ENCODE measurements at regions not wholly inside any gene's neighbourhood (a gene's known extent, or its start where the extent isn't known, plus 50 kb on each side); places are given as distances from the start of the nearest gene placed in this dataset.
"Not testable (repeated sequence)": the region's sequence is repeated elsewhere in the genome, so short reads cannot be mapped to it uniquely, and the experiment has no call there.

DNA sequence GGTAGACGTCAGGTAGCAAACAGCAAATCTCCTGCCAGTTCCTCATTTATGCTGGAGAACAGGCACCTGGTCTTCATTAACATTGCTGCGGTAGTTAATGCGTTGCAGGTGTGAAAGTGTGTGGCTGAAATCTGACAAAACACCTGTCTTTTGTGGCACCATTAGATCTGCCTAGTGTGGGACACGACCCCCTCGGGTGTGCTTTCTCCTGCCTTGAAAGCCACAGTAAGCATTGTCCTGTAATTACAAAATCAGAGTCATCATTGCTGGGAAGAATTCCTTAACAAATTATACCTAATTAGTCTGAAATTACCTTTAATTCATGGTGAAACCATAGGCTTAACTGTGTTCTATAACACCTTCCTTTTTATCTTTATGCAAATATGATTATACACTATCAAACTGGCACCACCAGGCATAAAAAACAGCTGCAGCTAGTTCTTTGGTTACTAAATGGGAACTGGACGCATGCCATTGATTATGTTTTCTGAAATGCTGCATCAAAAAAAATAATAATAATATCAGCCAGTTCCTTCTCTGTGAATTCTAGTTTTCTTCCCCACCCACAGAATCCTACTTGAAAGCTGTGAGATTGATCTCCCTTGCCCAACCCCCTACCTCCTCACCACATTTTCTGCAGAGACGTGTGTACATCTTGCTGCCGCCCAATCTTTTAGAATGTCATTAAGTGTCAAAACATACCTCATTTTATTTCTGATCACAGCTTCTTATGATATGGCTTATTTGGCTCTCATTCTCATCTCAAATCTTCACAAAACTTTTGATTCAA lies 374.0 kb downstream of the NFIB start:
- no peak for DNase-seq

DNA sequence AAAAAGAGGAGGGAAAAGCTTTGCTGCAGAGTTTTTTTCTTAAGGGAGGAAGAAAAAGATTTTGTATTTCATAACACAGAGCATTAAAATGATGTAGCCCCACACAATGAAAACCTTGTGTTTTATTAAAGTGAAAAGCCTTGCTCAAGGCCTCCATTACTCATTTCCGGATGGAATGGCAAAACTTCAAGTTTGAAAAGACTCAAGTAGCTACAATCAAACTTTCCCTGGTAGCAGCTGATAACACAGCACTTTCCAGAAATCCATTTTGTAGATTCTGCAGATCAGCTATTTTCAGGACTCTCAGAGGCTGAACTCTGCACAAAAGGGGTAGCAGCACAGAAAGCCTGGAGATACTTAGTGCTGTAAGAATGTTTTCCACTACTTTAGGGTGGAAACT lies 374.8 kb downstream of the NFIB start:
- no peak for DNase-seq

DNA sequence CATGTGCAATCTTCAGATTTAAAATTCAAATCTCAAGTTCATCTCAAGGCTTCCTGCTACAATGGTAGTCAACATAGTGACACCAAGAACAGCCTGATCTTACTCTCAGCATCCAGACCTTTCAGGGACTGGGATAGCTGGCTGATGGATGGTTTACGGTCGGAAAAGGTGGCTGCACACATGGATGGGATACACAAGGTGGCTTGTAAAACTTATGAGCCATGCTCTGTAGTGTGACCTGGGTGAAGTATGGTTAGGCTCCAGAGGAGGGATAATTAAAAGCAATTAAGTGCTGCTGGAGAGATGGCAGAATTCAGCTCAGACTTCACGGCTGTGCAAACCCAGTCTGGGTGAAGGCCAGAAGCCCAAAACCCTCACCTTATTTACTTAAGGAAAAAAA lies 379.5 kb downstream of the NFIB start:
- no peak for DNase-seq

DNA sequence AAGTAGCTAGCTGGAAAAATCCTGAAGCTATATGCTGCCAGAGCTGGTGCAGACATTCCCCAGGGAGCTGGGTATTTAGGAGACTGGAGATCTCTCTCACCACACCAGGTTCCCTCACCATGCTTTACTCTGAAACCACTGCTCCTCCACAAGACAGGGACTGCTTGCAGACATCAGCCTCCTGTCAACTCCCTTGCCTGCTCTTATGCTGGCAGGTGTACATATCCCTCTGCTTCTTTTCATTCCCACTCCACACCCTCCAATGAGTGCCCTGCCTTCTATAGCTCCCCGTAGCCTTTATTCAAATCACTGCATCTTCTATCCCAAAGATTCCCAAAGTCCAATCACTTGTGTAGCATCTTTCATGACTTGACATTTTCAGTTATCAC lies 380.7 kb downstream of the NFIB start:
- no peak for DNase-seq

DNA sequence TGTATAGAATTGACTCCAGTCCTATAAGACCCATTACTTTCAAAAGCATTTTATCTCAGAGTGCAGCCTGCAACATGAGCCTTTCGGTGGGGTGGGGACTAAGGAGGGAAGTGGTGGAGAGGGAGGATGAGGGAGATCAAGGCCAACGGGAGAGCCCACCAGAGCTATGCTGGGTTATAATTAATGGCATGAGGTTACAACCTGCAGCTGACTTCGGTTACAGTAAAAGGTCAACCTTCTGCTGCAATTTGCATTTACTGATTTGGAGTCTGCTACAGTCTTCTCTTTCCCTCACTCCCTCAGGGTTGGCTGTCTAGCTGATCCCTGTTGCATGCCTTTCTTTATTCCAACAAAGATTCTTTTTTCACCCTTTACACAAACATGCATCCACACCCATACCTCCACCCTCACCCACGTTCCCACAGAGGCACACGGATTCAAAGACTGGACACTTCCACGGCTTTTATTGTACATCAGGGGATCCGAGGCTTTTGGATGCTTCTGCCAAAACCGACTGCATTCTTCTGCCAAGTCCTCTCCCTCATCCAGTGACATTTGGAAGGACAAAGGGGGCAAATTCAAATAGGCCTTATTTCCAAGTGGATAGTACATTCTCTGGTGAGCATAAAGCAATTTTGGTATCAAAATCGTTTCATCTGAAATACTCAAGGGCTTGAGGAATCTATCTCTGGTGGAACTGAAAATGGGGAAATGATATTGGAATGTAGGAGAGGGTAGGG lies 381.2 kb downstream of the NFIB start:
- no peak for DNase-seq

DNA sequence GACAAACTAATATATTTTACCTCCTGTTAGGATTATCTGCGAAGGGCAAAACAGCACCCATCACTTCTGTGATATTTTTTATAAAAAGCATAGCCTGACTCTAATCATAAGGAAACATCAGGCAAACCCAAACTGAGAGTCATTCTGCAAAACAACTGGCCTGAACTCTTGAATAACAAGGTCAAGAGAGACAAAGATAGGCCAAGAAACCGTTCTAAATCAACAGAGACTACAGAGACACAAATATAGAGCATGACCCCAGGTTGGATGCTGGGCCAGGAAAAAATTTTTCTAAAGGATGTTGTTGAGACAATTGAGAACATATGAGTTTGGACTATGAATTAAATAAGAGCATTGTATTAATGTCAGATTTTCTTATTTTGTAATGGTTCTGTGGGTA lies 384.9 kb downstream of the NFIB start:
- DNase-seq, result no peak

DNA sequence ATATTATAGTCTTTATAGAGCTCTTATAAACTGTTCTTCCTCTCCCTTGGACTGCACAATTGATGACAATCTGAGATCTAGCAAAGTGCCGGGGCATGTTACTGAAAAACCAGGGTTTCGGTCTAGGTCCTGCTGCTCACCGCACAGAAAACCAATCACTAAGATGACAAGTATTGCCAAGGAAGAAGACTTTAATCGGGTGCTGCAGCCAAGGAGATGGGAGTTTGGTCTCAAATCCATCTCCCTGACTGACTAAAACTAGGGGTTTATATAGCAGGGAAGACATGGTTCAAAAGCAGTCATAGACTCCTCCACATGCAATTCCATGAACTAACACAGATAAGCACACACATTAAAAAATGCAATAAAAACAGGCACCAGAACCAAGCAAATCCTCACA lies 390.6 kb downstream of the NFIB start:
- no peak for DNase-seq

DNA sequence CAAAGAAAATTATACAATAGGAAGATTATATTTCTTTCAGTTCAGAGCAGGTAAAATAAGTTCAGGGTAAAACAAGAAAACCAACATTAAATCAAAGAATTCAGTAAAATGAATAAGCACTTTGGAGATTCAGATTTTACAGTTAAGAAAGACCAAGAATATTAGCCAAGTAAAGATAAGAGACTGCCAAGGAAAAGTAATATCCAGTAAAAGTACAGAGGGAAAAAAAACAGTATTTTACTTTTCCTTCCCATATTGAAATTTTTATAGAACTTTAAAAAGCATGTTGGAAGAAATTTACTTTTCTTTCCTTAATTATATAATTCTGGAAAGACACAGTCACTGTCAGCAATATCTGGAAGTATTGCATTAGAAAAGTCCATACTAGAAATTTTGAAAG lies 393.4 kb downstream of the NFIB start:
- no peak for DNase-seq

DNA sequence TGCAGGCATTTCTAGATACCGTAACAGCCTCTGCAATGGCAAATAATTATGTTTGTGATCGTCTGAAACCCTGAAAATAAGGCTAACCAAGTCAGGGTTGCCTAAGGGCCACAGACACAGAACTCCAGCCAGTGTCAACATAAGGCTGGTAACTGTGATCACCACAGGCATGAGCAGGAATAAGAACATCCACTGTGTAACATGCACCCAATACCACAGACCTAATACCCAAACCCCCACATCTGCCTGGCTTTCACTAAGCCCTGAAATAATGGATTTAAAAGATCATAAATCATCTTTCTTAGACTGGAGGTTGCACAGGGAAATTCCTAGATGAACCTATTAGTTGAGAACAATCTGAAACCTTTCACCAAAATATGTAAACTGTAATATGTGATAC lies 394.5 kb downstream of the NFIB start:
- no peak for DNase-seq

DNA sequence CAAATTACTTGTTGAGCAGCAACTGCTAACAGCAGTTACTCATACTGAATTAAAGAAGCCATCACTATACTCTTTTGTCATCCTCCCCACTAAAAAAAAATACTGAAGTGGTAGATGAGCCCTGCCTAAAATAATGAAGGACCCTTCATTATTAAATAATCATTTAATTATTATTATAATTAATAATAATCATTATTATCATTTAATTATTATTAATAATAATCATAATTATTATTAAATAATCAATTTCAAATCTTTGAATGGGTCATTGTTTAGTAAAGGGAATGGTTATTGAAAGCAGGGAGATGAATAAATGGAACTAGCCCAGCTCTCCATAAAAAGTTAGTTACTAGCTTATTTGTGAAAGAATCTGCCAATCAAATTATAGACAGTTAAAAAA lies 396.4 kb downstream of the NFIB start:
- no peak for DNase-seq

DNA sequence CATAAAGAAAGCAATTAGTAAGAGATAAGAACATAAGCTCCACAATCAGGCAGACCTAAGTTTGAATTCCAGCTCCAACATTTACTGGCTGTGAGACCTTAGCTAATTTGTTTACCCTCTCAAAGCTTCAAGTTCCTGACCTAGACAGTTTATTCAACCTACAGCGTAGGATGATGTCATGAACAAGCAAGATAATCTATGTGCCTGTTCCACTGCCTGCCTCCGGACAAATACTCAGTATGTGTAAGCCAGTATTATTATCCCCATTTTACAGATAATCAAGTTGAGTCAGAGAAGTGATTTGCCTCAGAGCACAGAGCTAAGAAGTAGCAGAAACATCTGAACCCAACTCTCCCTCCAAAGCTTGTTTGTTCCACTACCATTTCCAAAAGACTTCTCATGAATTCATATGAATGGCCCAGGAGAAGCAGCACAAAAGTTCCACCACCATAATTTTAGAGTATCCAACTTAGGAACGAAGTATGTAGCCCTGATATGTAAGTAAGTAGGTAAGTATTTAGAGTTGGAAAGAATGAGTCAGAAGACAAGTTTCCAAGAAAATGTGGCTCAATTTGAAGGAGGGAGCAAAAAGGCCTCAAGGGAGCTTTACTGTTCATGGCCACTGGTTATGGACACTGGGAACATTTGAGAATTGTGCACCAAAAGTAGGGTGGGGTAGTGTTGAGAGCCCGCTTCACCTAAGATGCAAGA lies 398.2 kb downstream of the NFIB start:
- no peak for DNase-seq

DNA sequence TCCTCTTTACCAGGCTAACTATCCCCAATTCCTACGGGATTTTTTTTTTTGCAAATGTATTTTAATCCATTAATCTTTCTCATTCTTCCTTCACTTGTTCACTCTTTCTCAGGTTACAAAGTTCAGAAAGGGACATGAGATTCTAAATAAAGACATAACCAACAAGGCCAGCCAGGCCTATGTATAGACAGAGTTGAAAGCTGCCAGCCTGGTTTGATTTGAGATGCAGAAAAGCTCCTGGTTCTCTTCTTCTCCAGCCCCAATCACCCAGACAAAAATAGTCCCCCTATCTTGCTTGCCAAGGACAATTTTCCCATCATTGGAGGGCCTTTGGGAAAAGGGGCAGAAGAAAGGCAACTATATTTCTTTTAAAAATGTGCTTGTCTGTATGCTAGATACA lies 398.8 kb downstream of the NFIB start:
- DNase-seq, result no peak

DNA sequence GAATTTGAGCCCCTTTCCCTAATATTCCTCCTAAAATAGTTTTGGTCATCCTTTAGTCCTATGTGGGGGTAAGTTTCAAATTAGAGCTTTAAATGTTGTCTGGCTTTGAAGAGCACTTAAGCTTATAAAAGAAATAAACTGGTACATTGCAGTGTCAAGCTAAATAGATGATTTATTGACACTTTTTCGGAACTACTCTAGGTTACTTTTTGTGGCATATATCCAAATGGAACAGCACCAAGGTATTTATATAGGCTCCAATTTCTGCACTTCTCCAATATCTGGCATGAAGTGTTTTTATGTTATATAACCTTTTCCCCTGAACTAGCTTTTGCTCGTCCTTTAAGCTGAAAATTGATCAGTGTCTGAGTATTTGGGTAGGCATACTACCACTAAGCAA lies 402.5 kb downstream of the NFIB start:
- no peak for DNase-seq

DNA sequence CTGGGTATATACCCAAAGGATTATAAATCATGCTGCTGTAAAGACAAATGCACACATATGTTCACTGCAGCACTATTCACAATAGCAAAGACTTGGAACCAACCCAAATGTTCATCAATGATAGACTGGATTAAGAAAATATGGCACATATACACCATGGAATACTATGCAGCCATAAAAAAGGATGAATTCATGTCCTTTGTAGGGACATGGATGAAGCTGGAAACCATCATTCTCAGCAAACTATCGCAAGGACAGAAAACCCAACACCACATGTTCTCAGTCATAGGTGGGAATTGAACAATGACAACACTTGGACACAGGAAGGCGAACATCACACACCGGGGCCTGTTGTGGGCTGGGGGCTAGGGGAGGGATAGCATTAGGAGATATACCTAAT lies 406.1 kb downstream of the NFIB start:
- DNase-seq, result not testable (repeated sequence)

DNA sequence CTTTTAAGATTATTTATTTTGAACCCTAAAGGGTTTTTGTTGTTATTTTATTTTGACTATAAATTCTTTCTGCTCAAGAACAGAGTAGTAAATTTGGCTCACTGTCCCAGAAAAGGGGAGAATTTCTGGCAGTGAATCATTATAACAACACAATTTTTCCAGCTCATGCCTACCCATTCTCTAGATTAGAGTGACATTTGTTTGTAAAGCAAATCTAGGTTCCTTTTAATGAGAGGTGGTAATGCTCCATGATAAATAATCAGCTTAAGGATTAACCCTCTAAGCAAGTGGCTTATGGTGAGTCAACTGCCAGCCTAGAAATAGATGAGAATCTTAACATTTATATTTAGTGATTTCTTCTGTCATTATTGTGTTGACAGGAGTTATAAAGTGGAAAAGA lies 409.2 kb downstream of the NFIB start:
- no peak for DNase-seq

DNA sequence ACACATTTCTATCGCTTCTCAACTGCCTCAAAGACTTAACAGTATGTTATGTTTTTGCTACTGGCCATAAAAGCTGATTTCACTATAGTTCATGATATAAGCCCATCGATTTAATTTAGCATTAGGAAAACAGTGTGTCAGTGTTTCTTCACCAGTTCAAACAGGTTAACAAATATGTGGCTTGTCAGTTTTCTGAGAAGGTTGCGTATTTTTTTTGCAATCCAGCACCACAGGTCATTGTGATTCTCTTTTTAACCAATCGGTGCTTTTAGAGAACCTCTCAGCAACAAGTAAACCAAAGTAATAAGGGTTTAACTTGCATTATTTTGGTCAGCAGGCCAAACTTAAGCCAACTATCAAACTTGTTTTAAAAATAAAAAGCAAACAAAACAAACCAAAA lies 409.6 kb downstream of the NFIB start:
- DNase-seq, result no peak

DNA sequence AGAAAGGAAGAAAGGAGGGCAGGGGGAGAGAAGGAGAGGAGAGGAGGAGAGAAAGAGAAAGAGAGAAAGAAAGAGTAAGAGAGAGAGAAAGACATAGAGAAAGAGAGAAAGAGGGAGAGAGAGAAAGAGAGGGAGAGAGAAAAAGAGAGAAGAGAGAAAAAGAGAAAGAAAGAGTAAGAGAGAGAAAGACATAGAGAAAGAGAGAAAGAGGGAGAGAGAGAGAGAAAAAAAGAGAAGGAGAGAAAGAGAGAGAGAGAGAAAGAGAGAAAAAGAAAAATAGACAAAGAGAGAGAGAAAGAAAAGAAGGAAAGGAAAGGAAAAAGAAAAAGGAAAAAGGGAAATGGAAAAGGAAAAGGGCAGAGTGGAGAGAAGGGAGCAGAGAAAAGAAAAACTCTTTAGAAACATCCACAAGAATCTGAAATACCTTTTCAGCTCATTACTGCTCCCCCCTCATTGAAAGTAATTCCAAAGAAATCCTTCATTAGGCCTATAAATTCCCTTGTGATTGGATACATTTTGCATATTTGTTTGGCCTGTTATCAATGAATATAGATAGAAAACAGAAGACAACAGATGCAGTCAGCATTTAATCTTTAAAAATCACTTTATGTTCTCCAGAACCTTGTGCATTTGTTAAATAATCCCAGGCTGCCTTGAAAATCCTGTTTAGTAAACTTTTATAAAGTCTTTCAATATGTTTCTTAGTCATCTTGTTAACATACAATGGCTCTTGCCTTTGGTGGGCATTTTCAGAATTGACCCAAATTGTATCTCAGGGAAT lies 411.5 kb downstream of the NFIB start:
- no peak for DNase-seq

DNA sequence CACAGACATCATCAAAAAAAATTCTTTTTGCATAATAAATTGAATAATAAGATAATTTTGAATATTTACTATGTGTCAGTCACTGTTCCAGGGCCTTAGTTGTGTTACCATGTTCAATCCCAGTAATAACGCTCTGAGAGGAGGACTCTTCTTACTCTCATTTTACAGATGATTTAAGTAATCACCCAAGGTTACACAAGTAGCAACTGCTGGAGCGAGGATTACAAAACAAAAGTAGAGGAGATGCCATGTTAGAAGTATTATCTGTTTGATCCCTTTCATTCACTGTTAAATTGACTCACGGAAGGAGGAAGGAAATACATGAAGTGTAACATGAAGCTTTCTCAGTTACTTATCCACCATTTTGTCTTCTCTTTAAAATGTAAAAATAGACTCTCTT lies 412.8 kb downstream of the NFIB start:
- DNase-seq, result no peak

DNA sequence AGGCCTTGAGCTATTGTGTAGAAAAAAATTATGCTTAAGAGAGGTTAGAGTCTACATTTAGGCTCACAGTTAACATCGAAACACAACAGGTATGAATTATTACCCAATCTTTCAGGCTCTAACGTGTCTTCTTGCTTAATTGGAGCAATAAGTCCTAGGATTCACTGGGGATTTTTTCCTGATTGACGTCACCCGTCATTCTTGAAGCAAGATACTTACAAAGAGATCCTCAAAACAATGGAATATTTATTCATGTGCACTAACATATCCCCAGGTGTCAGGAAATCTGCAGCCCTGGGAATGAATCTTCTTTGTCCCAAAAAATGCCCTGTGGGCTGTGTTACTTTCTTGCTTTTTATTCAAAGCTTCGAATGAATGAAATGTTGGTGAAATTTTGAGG lies 413.5 kb downstream of the NFIB start:
- no peak for DNase-seq

DNA sequence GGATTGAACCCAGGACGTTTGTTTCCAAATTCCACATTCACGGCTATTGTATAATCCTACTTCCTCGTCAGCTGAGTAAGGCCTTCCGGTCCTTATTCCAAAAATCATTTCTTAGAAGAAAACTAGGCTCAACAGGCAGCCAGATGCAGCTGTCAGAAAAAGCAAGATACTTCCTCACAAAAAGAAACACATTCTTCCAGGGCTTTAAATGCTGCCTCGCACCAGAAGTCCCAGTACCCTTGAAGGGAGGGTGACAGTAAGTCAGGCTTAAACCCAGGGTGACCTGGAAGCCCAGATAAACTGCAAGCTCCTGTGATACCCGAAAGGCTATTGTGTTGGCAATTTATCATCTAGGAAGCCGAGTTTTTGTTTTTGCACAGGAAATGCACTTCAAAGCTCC lies 414.0 kb downstream of the NFIB start:
- no peak for DNase-seq

DNA sequence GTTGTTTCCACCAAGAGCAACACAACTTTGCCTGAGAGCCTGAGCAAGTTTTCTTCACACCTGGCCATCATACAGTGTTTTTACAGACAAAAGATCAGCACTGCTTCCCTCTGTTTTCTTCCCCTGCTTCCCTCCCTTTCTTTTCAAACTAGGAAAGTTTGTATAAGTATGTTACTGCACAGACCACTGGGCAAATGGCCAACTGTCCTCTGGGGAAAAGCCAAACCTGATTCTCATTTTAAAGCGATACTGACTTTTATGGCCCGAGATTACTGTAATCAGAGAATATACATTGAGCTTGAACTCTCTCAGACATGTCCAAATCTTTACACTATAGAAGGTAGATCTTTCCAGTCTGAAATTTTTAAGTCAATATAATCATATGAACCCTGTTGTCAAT lies 415.0 kb downstream of the NFIB start:
- no peak for DNase-seq

DNA sequence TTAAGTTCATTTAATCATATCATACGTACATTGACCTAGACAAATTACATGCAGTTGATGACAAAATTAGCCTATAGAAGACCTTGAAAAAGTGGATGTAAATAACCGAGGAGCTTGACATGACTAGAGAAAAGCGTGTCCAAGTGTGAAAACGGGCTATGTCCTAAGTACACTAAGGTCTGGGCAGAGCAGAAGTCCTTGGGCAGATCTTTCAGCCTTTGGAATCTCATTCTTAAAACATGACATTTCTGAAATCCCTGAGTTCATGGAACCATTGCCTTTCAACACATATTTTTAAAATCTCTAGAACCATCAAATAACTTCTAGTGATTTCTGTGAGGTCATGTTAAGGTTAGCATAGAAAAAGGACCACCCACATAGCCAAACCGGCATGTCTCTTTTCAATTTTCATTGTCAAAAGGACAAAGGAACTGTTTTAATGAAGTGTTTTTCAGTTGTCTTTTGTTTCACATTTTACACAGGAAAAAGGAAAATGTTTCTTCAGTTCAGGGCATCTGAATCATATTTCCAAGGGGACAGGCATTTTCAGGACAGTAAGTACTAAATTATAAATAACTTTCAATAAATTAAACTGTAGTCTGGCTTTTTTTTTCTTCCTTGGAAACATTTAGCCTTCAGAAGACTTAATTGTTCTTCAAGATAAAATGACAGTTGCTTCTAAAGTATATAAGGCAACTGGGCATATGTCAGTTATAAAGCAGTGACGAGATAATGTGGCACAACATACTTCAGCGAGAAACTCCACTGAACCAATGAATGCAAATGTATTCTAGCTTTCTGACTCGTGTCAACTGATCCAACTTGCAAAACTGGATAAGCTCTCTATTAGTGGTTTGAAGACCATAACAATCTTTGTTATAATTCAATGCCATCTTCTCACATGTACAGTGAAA lies 416.8 kb downstream of the NFIB start:
- DNase-seq, result no peak
